ENCODE measurements at regions not wholly inside any gene's neighbourhood (a gene's known extent, or its start where the extent isn't known, plus 50 kb on each side); places are given as distances from the start of the nearest gene placed in this dataset.

DNA sequence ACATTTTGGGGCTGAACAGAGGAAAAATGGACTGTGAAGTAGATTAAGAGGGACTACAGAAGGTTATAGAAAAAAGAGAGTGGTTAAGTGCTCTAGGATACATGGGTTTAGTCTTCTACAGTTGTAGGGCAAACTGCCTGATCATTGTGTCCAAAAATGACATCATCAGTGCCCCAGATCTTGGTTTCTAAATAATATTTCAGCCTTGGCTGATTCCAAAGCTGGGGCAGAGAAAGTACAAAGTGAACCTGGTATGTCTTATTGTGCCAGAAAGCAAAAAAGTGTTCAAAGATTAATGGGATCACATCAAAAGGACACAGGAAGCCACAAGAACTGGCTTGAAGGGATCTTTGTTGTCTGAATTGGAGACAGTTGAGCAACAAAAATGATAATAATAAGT lies 97.1 kb upstream of the ZNF521 start:
- Mint-ChIP-seq H3K4me1 (ENCODE audit: low read depth) (no peaks in the 10 kb centered on the region), H3K36me3 (ENCODE audit: low read depth) (no peaks in the 10 kb centered on the region), H3K4me3 (ENCODE audit: low read depth) (no peak overlapping the region), H3K27ac (no peak overlapping the region), H3K27me3 (ENCODE audit: low read depth) (no peaks in the 10 kb centered on the region), H3K9me3 (no peaks in the 10 kb centered on the region)
- intact Hi-C loops (cut with micrococcal nuclease), result no loop called here
- no peak for DNase-seq (ENCODE audit: low spot score)

DNA sequence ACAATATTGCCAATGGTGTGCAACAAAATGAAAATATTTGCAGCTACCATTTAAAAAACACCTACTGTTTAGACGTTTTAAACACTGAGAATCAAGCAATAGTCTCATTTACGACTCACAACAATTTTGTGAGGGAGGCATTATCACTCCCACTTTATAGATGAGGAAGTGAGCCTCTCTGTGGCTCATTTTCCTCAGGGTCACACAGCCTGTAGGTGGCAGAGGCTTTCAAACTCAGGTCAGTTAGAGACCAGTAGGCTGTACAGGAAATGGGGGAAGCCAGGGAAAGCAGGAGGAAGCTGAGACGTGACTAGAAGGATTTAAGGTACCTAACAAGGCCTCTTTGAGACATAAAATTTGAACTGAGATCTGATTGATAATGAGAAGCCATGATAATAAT lies 95.0 kb upstream of the ZNF521 start:
- H3K27me3 Mint-ChIP-seq (ENCODE audit: low read depth), result no peaks in the 10 kb centered on the region
- no peaks in the 10 kb centered on the region for H3K36me3 Mint-ChIP-seq (ENCODE audit: low read depth)
- H3K27ac Mint-ChIP-seq, result no peak overlapping the region
- DNase-seq (ENCODE audit: low spot score), result no peak
- no peaks in the 10 kb centered on the region for H3K4me1 Mint-ChIP-seq (ENCODE audit: low read depth)
- no peaks in the 10 kb centered on the region for H3K9me3 Mint-ChIP-seq
- H3K4me3 Mint-ChIP-seq (ENCODE audit: low read depth), result no peak overlapping the region
- intact Hi-C loops (cut with micrococcal nuclease), result no loop called here

DNA sequence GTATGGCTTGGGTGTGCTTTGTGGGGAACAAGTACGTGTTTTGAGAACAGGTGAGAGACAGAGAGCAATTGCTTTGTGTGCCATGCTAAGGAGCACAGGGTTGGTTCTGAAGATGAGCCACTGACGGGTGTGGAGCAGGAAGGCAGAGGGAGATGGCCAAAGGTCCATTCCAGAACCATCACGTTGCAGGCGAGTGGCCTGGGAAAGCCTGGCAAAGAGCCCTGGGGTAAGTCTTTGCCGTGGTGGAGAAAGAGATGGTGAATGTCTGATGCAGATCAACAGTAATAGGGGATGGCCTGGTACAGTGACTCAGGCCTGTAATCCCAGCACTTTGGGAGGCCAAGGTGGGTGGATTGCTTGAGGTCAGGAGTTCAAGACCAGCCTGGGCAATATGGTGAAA lies 93.5 kb upstream of the ZNF521 start:
- no peaks in the 10 kb centered on the region for H3K27me3 Mint-ChIP-seq (ENCODE audit: low read depth)
- H3K4me3 Mint-ChIP-seq (ENCODE audit: low read depth), result no peak overlapping the region

DNA sequence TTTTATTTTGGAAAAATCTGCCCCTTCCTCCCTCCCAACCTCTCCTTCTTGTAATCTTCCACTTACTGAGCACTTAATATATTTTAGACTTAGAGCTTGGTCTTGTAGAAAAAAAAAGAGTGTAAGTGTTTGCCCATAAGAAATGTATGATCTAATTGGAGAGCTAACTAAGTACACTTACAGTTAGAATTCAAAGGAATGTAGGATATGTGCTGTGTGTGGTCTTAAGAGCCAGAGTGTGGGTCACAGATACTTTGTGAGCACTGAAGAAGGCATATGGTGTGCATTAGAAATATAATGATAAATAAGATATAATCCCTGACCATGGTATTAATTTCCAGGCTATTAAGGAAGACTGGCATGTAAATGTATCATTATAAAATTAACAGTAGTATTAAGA lies 91.8 kb upstream of the ZNF521 start:
- DNase-seq (ENCODE audit: low spot score), result no peak
- Mint-ChIP-seq H3K4me1 (ENCODE audit: low read depth) (no peaks in the 10 kb centered on the region), H3K27ac (no peak overlapping the region), H3K9me3 (no peaks in the 10 kb centered on the region), H3K27me3 (ENCODE audit: low read depth) (no peaks in the 10 kb centered on the region), H3K4me3 (ENCODE audit: low read depth) (no peak overlapping the region), H3K36me3 (ENCODE audit: low read depth) (no peaks in the 10 kb centered on the region)
- intact Hi-C loops (cut with micrococcal nuclease), result no loop called here

More for the DNA sequence above, 93.5 kb upstream of the ZNF521 start:
- intact Hi-C loops (cut with micrococcal nuclease), result no loop called here
- no peaks in the 10 kb centered on the region for H3K36me3 Mint-ChIP-seq (ENCODE audit: low read depth)
- H3K27ac Mint-ChIP-seq, result no peak overlapping the region
- no peak for DNase-seq (ENCODE audit: low spot score)
- no peaks in the 10 kb centered on the region for H3K9me3 Mint-ChIP-seq
- no peaks in the 10 kb centered on the region for H3K4me1 Mint-ChIP-seq (ENCODE audit: low read depth)

DNA sequence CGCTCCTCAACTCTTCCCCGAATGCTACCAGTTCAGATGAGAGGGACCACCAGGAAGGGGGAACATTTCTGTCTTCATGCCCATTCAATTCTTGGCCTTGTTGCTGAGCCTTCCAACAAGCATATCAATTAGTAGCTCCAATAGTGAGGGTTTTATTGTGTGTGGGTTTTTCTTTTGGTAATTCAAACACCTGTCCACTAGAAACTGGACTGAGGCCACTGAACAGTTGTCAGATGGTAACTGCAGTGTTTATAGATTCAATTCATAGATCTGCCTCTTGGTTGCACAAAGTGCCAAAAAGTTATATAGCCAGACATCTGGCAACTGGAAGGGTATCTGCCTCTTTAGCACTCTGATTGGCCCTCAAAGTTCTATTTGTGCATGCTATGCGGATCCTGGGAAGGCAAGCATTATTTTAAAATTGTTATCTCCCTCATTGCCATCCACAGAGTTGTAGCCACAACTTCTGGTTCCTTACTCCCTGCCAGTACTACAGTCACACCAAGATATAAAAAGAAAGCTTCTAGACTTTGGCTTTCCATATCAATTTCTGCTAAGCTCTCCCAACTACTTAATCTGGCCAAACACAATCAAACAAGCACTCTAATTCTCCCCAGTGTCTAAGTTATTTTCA lies 83.3 kb upstream of the ZNF521 start:
- no peaks in the 10 kb centered on the region for H3K36me3 Mint-ChIP-seq (ENCODE audit: low read depth)
- H3K27ac Mint-ChIP-seq, result no peak overlapping the region
- H3K4me1 Mint-ChIP-seq (ENCODE audit: low read depth), result no peaks in the 10 kb centered on the region
- DNase-seq (ENCODE audit: low spot score), result no peak
- H3K27me3 Mint-ChIP-seq (ENCODE audit: low read depth), result no peaks in the 10 kb centered on the region
- intact Hi-C loops (cut with micrococcal nuclease), result no loop called here
- no peak overlapping the region for H3K4me3 Mint-ChIP-seq (ENCODE audit: low read depth)
- no peaks in the 10 kb centered on the region for H3K9me3 Mint-ChIP-seq

DNA sequence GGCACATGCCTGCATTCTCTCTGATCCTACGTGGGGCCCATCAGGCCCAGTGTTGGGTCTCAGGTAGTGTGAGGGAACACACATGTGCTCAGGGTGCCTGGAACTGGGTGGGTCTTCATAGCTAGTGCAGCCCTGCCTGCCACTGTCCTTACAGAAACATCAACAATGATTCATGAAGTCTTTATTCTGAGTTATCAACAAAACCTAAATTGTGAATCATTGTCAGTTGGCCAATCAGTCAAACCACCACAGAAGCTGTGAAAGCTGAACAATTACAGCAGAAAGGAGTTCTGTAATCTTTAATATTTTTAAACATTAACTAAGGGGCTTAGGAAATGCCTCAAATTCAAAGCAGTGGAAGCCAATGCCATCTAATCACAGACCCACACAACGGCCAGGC lies 82.8 kb upstream of the ZNF521 start:
- Mint-ChIP-seq H3K4me1 (ENCODE audit: low read depth) (no peaks in the 10 kb centered on the region), H3K27me3 (ENCODE audit: low read depth) (no peaks in the 10 kb centered on the region), H3K27ac (no peak overlapping the region), H3K9me3 (no peaks in the 10 kb centered on the region), H3K4me3 (ENCODE audit: low read depth) (no peak overlapping the region), H3K36me3 (ENCODE audit: low read depth) (no peaks in the 10 kb centered on the region)
- intact Hi-C loops (cut with micrococcal nuclease), result no loop called here
- DNase-seq (ENCODE audit: low spot score), result no peak

DNA sequence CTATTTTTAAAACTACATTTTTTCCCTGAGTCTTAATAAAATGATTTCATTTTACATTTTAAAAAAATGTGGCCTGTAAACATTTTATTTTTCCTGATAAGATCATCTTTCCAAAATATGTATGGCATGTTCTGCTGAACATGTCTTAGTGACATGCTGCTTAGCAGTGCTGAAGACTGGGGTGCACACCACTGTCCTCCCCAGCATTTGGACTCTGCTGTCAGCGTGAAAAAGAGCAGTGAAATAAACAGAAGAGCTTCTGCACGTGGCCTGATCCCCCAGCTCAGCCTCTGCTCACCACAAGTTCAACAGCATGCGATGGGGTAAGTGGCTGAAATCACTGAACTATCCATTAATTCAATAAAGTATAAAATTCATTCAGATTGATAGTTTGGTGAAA lies 81.6 kb upstream of the ZNF521 start:
- Mint-ChIP-seq H3K4me1 (ENCODE audit: low read depth) (no peaks in the 10 kb centered on the region), H3K36me3 (ENCODE audit: low read depth) (no peaks in the 10 kb centered on the region), H3K4me3 (ENCODE audit: low read depth) (no peak overlapping the region), H3K27me3 (ENCODE audit: low read depth) (no peaks in the 10 kb centered on the region), H3K27ac (no peak overlapping the region), H3K9me3 (no peaks in the 10 kb centered on the region)
- intact Hi-C loops (cut with micrococcal nuclease), result no loop called here
- no peak for DNase-seq (ENCODE audit: low spot score)

DNA sequence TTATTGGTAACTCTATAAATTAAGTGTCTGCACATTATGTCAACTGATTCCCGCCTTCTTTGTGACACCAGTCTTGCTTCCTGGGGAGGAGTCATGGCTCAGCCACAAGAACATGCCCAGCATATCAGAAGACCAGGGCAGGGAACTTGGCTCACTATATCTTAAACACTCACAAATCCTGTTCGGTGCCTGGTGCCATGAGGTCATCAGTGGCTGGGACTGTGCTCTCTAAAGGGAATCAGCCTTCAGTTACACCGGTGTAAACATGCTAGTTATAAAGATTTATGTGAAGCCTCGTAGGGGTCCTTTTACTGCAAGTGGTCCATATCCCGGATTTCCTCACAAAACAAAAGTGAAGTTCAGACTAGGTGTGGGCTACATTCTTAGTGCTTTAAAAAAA lies 73.1 kb upstream of the ZNF521 start:
- no peaks in the 10 kb centered on the region for H3K9me3 Mint-ChIP-seq
- no peaks in the 10 kb centered on the region for H3K4me1 Mint-ChIP-seq (ENCODE audit: low read depth)
- no peak overlapping the region for H3K27ac Mint-ChIP-seq
- no peaks in the 10 kb centered on the region for H3K27me3 Mint-ChIP-seq (ENCODE audit: low read depth)
- DNase-seq (ENCODE audit: low spot score), result no peak
- H3K36me3 Mint-ChIP-seq (ENCODE audit: low read depth), result no peaks in the 10 kb centered on the region
- intact Hi-C loops (cut with micrococcal nuclease), result no loop called here
- H3K4me3 Mint-ChIP-seq (ENCODE audit: low read depth), result no peak overlapping the region

DNA sequence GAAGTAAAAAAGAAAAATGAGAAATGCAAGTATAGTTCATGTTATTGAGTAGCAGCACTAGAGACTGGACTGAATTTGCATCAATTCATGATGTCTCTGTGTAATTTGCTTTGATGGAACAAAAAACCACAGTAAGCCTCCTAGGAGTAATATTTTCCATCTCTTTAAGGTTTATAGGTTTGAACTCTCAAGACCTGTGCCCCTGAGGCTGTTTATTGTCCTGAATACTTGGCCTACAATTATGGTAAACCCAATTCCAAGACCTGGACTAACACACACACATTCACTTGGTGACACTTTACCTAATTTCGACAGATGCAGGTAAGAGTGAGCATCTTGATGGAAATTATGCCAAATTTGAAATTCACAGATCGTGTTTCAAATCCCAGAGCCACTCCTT lies 71.8 kb upstream of the ZNF521 start:
- Mint-ChIP-seq H3K4me1 (ENCODE audit: low read depth) (no peaks in the 10 kb centered on the region), H3K27ac (no peak overlapping the region), H3K36me3 (ENCODE audit: low read depth) (no peaks in the 10 kb centered on the region), H3K27me3 (ENCODE audit: low read depth) (no peaks in the 10 kb centered on the region), H3K4me3 (ENCODE audit: low read depth) (no peak overlapping the region), H3K9me3 (no peaks in the 10 kb centered on the region)
- intact Hi-C loops (cut with micrococcal nuclease), result no loop called here
- no peak for DNase-seq (ENCODE audit: low spot score)

DNA sequence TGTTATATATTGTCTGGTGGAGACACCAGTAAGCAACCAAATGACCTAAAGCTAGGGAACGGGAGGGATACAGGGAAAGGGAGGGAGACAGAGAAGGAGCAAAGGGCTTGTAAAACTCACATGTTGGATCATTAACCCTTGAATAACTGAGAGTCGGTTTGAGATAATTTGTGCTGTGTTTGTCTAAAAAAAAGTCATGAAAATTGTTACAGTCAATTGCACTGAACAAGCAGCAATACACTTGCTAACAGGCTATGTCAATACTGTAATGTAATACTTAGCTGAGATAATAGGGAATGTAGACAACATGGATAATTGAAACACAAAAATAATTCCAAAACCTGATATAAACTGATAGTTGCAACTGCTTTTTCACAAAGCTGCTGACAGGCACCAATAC lies 71.3 kb upstream of the ZNF521 start:
- Mint-ChIP-seq H3K4me3 (ENCODE audit: low read depth) (no peak overlapping the region), H3K27ac (no peak overlapping the region), H3K36me3 (ENCODE audit: low read depth) (no peaks in the 10 kb centered on the region), H3K9me3 (no peaks in the 10 kb centered on the region), H3K4me1 (ENCODE audit: low read depth) (no peaks in the 10 kb centered on the region), H3K27me3 (ENCODE audit: low read depth) (no peaks in the 10 kb centered on the region)
- intact Hi-C loops (cut with micrococcal nuclease), result no loop called here
- DNase-seq (ENCODE audit: low spot score), result no peak

DNA sequence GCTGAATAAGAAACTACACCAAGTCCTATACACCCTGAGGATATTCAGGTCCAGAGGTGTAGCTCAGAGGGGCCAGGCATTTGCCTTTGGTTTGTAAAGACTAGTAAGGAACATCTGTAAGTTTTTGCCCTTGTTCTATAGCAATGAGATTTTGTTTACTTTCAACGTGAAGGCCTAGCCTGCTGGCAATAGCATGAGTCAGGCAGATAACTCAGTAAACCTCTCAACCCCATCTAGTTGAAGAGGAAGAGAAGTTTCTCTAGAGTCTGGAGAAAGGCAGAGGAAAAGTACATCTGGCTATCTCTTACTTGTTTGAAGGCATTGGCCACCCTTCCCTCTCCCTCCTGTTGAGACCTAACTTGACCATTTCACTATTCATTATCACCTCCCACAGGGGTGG lies 70.3 kb upstream of the ZNF521 start:
- no peak overlapping the region for H3K4me3 Mint-ChIP-seq (ENCODE audit: low read depth)

DNA sequence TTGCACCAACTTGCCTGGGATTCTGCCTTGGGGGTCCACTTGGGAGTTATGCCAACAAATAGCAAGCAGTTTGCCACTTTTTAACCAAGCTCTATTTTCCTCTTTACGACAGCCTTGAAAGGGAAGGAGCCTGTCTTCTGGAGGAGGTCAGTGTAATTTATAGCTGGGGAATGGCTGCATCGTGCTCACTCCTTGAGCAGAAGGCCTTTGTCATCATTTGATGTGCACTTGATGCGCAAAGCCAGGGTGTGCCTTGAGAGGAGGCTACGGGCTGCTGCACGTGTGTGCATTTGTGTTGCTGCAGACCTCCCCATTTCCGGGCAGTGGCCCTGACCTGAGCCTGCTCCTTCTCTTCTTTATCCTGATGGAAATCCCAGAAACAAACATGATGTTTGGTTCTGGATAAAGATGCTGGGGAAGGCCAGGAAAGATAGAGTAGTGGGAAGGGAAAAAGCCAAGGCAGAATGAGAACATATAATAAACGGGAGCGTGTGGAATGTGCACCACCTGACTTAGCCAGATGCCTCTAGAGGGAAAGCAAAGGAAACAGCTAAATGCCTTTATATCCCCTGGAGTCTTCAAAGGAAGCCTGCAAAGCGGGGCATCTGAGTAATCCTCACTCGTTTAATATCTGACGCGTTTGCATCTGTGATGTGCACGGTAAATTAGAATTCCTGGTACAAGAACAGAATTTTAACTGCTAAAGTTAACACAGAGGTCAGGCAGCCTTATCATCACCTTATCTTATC lies 68.3 kb upstream of the ZNF521 start:
- Mint-ChIP-seq H3K27me3 (ENCODE audit: low read depth) (no peaks in the 10 kb centered on the region), H3K4me3 (ENCODE audit: low read depth) (no peak overlapping the region), H3K9me3 (no peaks in the 10 kb centered on the region), H3K27ac (no peak overlapping the region), H3K36me3 (ENCODE audit: low read depth) (no peaks in the 10 kb centered on the region), H3K4me1 (ENCODE audit: low read depth) (no peaks in the 10 kb centered on the region)
- intact Hi-C loops (cut with micrococcal nuclease), result no loop called here
- no peak for DNase-seq (ENCODE audit: low spot score)

More for the DNA sequence above, 70.3 kb upstream of the ZNF521 start:
- DNase-seq (ENCODE audit: low spot score), result no peak
- H3K4me1 Mint-ChIP-seq (ENCODE audit: low read depth), result no peaks in the 10 kb centered on the region
- no peaks in the 10 kb centered on the region for H3K9me3 Mint-ChIP-seq
- intact Hi-C loops (cut with micrococcal nuclease), result no loop called here
- H3K27ac Mint-ChIP-seq, result no peak overlapping the region
- no peaks in the 10 kb centered on the region for H3K36me3 Mint-ChIP-seq (ENCODE audit: low read depth)
- no peaks in the 10 kb centered on the region for H3K27me3 Mint-ChIP-seq (ENCODE audit: low read depth)

DNA sequence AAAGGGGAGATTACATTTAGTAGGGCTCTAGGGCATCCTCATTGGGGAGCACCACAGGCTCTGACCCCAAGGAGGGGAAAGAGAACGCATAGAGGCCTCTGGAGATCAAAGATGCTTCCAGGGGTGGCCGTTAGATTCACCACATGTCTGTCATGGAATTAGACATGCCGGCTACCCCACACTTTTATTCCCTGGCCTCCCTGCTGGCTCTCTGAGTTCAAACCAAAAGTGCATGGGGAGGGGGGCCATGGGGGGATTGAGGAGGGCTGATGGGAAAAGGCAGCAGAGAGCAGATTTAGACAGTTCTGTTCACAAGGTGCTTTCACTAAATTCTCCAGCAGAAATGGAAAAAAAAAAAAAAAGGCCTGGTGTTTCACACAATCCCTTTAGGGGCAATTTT lies 64.4 kb upstream of the ZNF521 start:
- Mint-ChIP-seq H3K27ac (no peak overlapping the region), H3K4me3 (ENCODE audit: low read depth) (no peak overlapping the region)
- intact Hi-C loops (cut with micrococcal nuclease), result no loop called here

More for the DNA sequence above, 64.4 kb upstream of the ZNF521 start:
- Mint-ChIP-seq H3K27me3 (ENCODE audit: low read depth) (no peaks in the 10 kb centered on the region), H3K4me1 (ENCODE audit: low read depth) (no peaks in the 10 kb centered on the region), H3K9me3 (no peaks in the 10 kb centered on the region), H3K36me3 (ENCODE audit: low read depth) (no peaks in the 10 kb centered on the region)
- no peak for DNase-seq (ENCODE audit: low spot score)

All from activated T-helper 2 cell treated with anti-CD3 and anti-CD28 coated beads, Interferon-gamma antibody, Interleukin-2, Interleukin-4, amounts not matched to agents 10 μg/mL and 5 μg/mL and 100 μg/mL, durations not matched to agents 14 hours and 24 hours and 36 hours (primary cell).